SK-N-SH treated with all-trans-retinoic acid at 6 μM for 48 hours (cell line): ENCODE measurements at regions not wholly inside any gene's neighbourhood (a gene's known extent, or its start where the extent isn't known, plus 50 kb on each side); places are given as distances from the start of the nearest gene placed in this dataset.

Experiments used
- ATAC-seq: fragments of 200-7000 bp; cut with Tn5 transposase; 3 replicates; pipeline ENCODE4 v1.9.1; 2020; ENCODE audit warnings: mild to moderate bottlenecking, moderate library complexity
- ARNTL ChIP-seq: fragments of 450-650 bp; formaldehyde crosslinking; IDR thresholded peaks from 2 replicates; pipeline ENCODE4 v1.5.0; 2020; ENCODE audit warnings: low read depth, mild to moderate bottlenecking, moderate library complexity, borderline replicate concordance
- BACH2 ChIP-seq: fragments of 250-450 bp; sonication (Bioruptor Pico); IDR thresholded peaks from 2 replicates; pipeline ENCODE4 v1.9.0; 2021; ENCODE audit warnings: mild to moderate bottlenecking, borderline replicate concordance
- CREB5 ChIP-seq: fragments of 250-450 bp; sonication (Bioruptor Pico); IDR thresholded peaks from 2 replicates; pipeline ENCODE4 v1.5.1; 2020; ENCODE audit warnings: low read depth, mild to moderate bottlenecking, moderate library complexity
- CSDC2 ChIP-seq: fragments of 250-450 bp; sonication (Bioruptor Pico); IDR thresholded peaks from 2 replicates; pipeline ENCODE4 v1.5.0; 2020; ENCODE audit warnings: mild to moderate bottlenecking, moderate library complexity
- CSRNP3 ChIP-seq: fragments of 250-450 bp; sonication (Bioruptor Pico); IDR thresholded peaks from 2 replicates; pipeline ENCODE4 v1.5.1; 2021; ENCODE audit warnings: mild to moderate bottlenecking, moderate library complexity
- OSR1 ChIP-seq: fragments of 250-450 bp; sonication (Bioruptor Pico); IDR thresholded peaks from 2 replicates; pipeline ENCODE4 v1.8.0; 2022; ENCODE audit warnings: moderate library complexity, mild to moderate bottlenecking, inconsistent platforms
- PATZ1 ChIP-seq: fragments of 250-450 bp; sonication (Bioruptor Pico); IDR thresholded peaks from 2 replicates; pipeline ENCODE4 v1.8.0; 2020; ENCODE audit warnings: mild to moderate bottlenecking, moderate library complexity, borderline replicate concordance
- POU6F1 ChIP-seq: fragments of 250-450 bp; sonication (Bioruptor Pico); IDR thresholded peaks from 2 replicates; pipeline ENCODE4 v1.8.0; 2021; ENCODE audit warnings: low read depth, mild to moderate bottlenecking, moderate library complexity, borderline replicate concordance
- PPARA ChIP-seq: fragments of 250-450 bp; sonication (Bioruptor Pico); IDR thresholded peaks from 2 replicates; pipeline ENCODE4 v1.5.0; 2020; ENCODE audit warnings: mild to moderate bottlenecking, borderline replicate concordance
- RARB ChIP-seq: fragments of 250-450 bp; sonication (Bioruptor Pico); IDR thresholded peaks from 2 replicates; pipeline ENCODE4 v1.8.0; 2021; ENCODE audit warnings: mild to moderate bottlenecking, moderate library complexity
- SNAI2 ChIP-seq: fragments of 250-450 bp; sonication (Bioruptor Pico); IDR thresholded peaks from 2 replicates; pipeline ENCODE4 v1.5.0; 2020; ENCODE audit warnings: mild to moderate bottlenecking, moderate library complexity
- TCF4 ChIP-seq: fragments of 250-450 bp; sonication (Bioruptor Pico); IDR thresholded peaks from 2 replicates; pipeline ENCODE4 v1.8.0; 2021; ENCODE audit warnings: mild to moderate bottlenecking, moderate library complexity, borderline replicate concordance
- TOX ChIP-seq: fragments of 250-450 bp; sonication (Bioruptor Pico); IDR thresholded peaks from 2 replicates; pipeline ENCODE4 v1.8.0; 2021; ENCODE audit warnings: mild to moderate bottlenecking, moderate library complexity, borderline replicate concordance
- TSHZ2 ChIP-seq: fragments of 250-450 bp; sonication (Bioruptor Pico); IDR thresholded peaks from 2 replicates; pipeline ENCODE4 v1.5.0; 2020; ENCODE audit warnings: mild to moderate bottlenecking, moderate library complexity
- ZC3H10 ChIP-seq: fragments of 250-450 bp; sonication (Bioruptor Pico); IDR thresholded peaks from 2 replicates; pipeline ENCODE4 v1.5.1; 2021; ENCODE audit warnings: mild to moderate bottlenecking, moderate library complexity
- ZFP3 ChIP-seq: fragments of 250-450 bp; sonication (Bioruptor Pico); IDR thresholded peaks from 2 replicates; pipeline ENCODE4 v1.5.0; 2020; ENCODE audit warnings: mild to moderate bottlenecking, moderate library complexity
- ZFP30 ChIP-seq: fragments of 450-650 bp; formaldehyde crosslinking; IDR thresholded peaks from 2 replicates; pipeline ENCODE4 v1.5.0; 2022; ENCODE audit warnings: mild to moderate bottlenecking, moderate library complexity
- ZNF565 ChIP-seq: fragments of 450-650 bp; formaldehyde crosslinking; conservative IDR thresholded peaks from 2 replicates; pipeline ENCODE4 v1.5.0; 2020; ENCODE audit warnings: low read depth, mild to moderate bottlenecking, moderate library complexity
- ZNF70 ChIP-seq: fragments of 450-650 bp; formaldehyde crosslinking; IDR thresholded peaks from 2 replicates; pipeline ENCODE4 v1.5.0; 2020; ENCODE audit warnings: mild to moderate bottlenecking, moderate library complexity
- ZNF8 ChIP-seq: fragments of 450-650 bp; formaldehyde crosslinking; IDR thresholded peaks from 2 replicates; pipeline ENCODE4 v1.5.0; 2020; ENCODE audit warnings: mild to moderate bottlenecking, moderate library complexity

GRCh38 chr4:14667624-14668151, 334.6 kb upstream of the CPEB2 start:
- TF ChIP-seq CREB5 (no peak), ZC3H10 (no peak), TCF4 (CRISPR knock-in tag) (no peak), ZNF70 (CRISPR knock-in tag) (no peak), POU6F1 (CRISPR knock-in tag) (no peak), TSHZ2 (CRISPR knock-in tag) (no peak), OSR1 (CRISPR knock-in tag) (no peak), ZNF565 (CRISPR knock-in tag) (no peak), ZNF8 (no peak), RARB (CRISPR knock-in tag) (no peak), SNAI2 (CRISPR knock-in tag) (no peak), PPARA (CRISPR knock-in tag) (no peak), TOX (no peak)

GRCh38 chr4:14668296-14668695, 334.0 kb upstream of the CPEB2 start:
- no peak for TF ChIP-seq ZC3H10
- TF ChIP-seq ZNF8 = no peak
- no peak for TF ChIP-seq TSHZ2 (CRISPR knock-in tag)
- TF ChIP-seq ARNTL (CRISPR knock-in tag) = no peak
- no peak for TF ChIP-seq PATZ1 (CRISPR knock-in tag)
- TF ChIP-seq TCF4 (CRISPR knock-in tag) = no peak
- ATAC-seq = no peak

More at GRCh38 chr4:14667624-14668151, 334.6 kb upstream of the CPEB2 start:
- ATAC-seq = no peak

GRCh38 chr4:14669371-14669770, 332.9 kb upstream of the CPEB2 start:
- ATAC-seq = no peak
- TF ChIP-seq CSDC2 (CRISPR knock-in tag) (no peak), BACH2 (no peak), ZNF8 (no peak), POU6F1 (CRISPR knock-in tag) (no peak), PATZ1 (CRISPR knock-in tag) (no peak), ZFP3 (CRISPR knock-in tag) (no peak), PPARA (CRISPR knock-in tag) (no peak), TOX (no peak), OSR1 (CRISPR knock-in tag) (no peak), CSRNP3 (CRISPR knock-in tag) (no peak), ZFP30 (CRISPR knock-in tag) (no peak)
